SK-N-SH (cell line): ENCODE measurements at regions not wholly inside any gene's neighbourhood (a gene's known extent, or its start where the extent isn't known, plus 50 kb on each side); places are given as distances from the start of the nearest gene placed in this dataset.

Experiments used
- CTCF ChIA-PET: fragments of 300-600, 350-600 bp; formaldehyde crosslinking; extraction: SDS; loops from one replicate; lab custom pipeline; 2021; lab: Yijun Ruan, JAX
- POLR2A ChIA-PET: fragments of 350-600 bp; sonication (Branson Sonifier 250); formaldehyde crosslinking; extraction: SDS; loops from one replicate; lab custom pipeline; 2020; ENCODE audit warnings: antibody characterized with exemption, inconsistent platforms; lab: Yijun Ruan, JAX
- DNase-seq: peaks from one replicate; pipeline ENCODE4 v3.0.0; 2012
- H2AFZ ChIP-seq: fragments of 200-600 bp; sonication (generic); 2 replicates; pipeline ENCODE4 v1.8.1; 2016; ENCODE audit warnings: antibody characterized with exemption, mild to moderate bottlenecking, low read depth
- H3F3A ChIP-seq: fragments of 200-600 bp; sonication (generic); replicated peaks from 2 replicates; pipeline ENCODE3; 2016; ENCODE audit warnings: antibody characterized with exemption, mild to moderate bottlenecking; ENCODE audit not compliant: insufficient read depth
- H3K27ac ChIP-seq, 2 experiments: fragments of 200-500 bp in 1 of 2; fragments of 200-600 bp in 1 of 2; sonication (Bioruptor generic) in 1 of 2; sonication (generic), shearing (Covaris generic) in 1 of 2; 2 replicates each; pipeline versions ENCODE4 v1.5.1 to v1.6.1; 2014 to 2016; ENCODE audit warnings: low read depth in 2 of 2, inconsistent platforms in 1 of 2, low read length in 1 of 2, mild to moderate bottlenecking in 1 of 2, mixed read lengths in 1 of 2
- H3K27me3 ChIP-seq: fragments of 200-600 bp; sonication (generic), shearing (Covaris generic); 2 replicates; pipeline ENCODE4 v1.6.1; 2016; ENCODE audit warnings: mixed run types; ENCODE audit not compliant: insufficient read depth
- H3K36me3 ChIP-seq, 2 experiments: fragments of 200-500 bp in 1 of 2; fragments of 200-600 bp in 1 of 2; sonication (Bioruptor generic) in 1 of 2; sonication (generic) in 1 of 2; replicated peaks in 1 of 2; 2 replicates each; pipeline versions ENCODE3 to v1.5.1; 2014 to 2016; ENCODE audit warnings: low read length in 1 of 2, mild to moderate bottlenecking in 1 of 2; ENCODE audit not compliant: insufficient read depth in 2 of 2, control insufficient read depth in 1 of 2
- H3K4me1 ChIP-seq, 2 experiments: fragments of 200-500 bp in 1 of 2; fragments of 200-600 bp in 1 of 2; sonication (Bioruptor generic) in 1 of 2; sonication (generic), shearing (Covaris generic) in 1 of 2; 2 replicates each; pipeline versions ENCODE4 v1.5.1 to v1.6.1; 2014 to 2016; ENCODE audit warnings: low read depth in 1 of 2, low read length in 1 of 2, mixed run types in 1 of 2; ENCODE audit not compliant: insufficient read depth in 2 of 2, control insufficient read depth in 1 of 2
- H3K4me2 ChIP-seq: fragments of 200-600 bp; sonication (generic), shearing (Covaris generic); 2 replicates; pipeline ENCODE4 v1.6.1; 2017; ENCODE audit warnings: mixed run types
- H3K4me3 ChIP-seq, 2 experiments: fragments of 200-500 bp in 1 of 2; fragments of 200-600 bp in 1 of 2; sonication (Bioruptor generic) in 1 of 2; sonication (generic), shearing (Covaris generic) in 1 of 2; 2 replicates each; pipeline versions ENCODE4 v1.5.1 to v1.8.1; 2014 to 2016; ENCODE audit warnings: low read depth in 2 of 2, inconsistent platforms in 1 of 2, low read length in 1 of 2, mild to moderate bottlenecking in 1 of 2, mixed read lengths in 1 of 2, moderate library complexity in 1 of 2
- H3K79me2 ChIP-seq: fragments of 200-600 bp; sonication (generic); 2 replicates; pipeline ENCODE4 v1.8.1; 2017; ENCODE audit warnings: mild to moderate bottlenecking; ENCODE audit not compliant: insufficient read depth
- H3K9ac ChIP-seq: fragments of 200-600 bp; sonication (generic); 2 replicates; pipeline ENCODE4 v1.6.1; 2017; ENCODE audit warnings: mixed run types
- H3K9me2 ChIP-seq: fragments of 200-600 bp; sonication (generic); 2 replicates; pipeline ENCODE4 v1.6.1; 2017; ENCODE audit warnings: mixed run types
- H3K9me3 ChIP-seq: fragments of 200-600 bp; sonication (generic); 2 replicates; pipeline ENCODE4 v1.6.1; 2017; ENCODE audit warnings: mixed run types, mild to moderate bottlenecking, moderate library complexity
- H4K20me1 ChIP-seq: fragments of 200-600 bp; sonication (generic); 2 replicates; pipeline ENCODE4 v1.6.1; 2017; ENCODE audit warnings: mild to moderate bottlenecking, mixed run types; ENCODE audit not compliant: insufficient read depth
- ELF1 ChIP-seq: IDR thresholded peaks from 2 replicates; pipeline ENCODE4 v1.4.0; 2012
- FOXJ3 ChIP-seq: sonication (generic); formaldehyde crosslinking; IDR thresholded peaks from 2 replicates; pipeline ENCODE4 v1.5.1; 2020; ENCODE audit warnings: mild to moderate bottlenecking, missing genetic modification reagents
- GABPA ChIP-seq: IDR thresholded peaks from 2 replicates; pipeline ENCODE4 v1.4.0; 2012; ENCODE audit warnings: low read depth, mild to moderate bottlenecking
- GATA2 ChIP-seq: sonication (generic); formaldehyde crosslinking; IDR thresholded peaks from 2 replicates; pipeline ENCODE4 v1.5.0; 2020; ENCODE audit warnings: mild to moderate bottlenecking, missing genetic modification reagents
- IRF3 ChIP-seq: fragments of 150-350 bp; IDR thresholded peaks from 2 replicates; pipeline ENCODE4 v1.6.1; 2016; ENCODE audit warnings: mild to moderate bottlenecking, low read depth, low read length
- JUND ChIP-seq: IDR thresholded peaks from 2 replicates; pipeline ENCODE4 v1.4.0; 2012
- MAX ChIP-seq: IDR thresholded peaks from 2 replicates; pipeline ENCODE4 v1.4.0; 2012; ENCODE audit warnings: low read depth
- MEF2A ChIP-seq: IDR thresholded peaks from 2 replicates; pipeline ENCODE4 v1.4.0; 2012; ENCODE audit warnings: low read depth, borderline replicate concordance
- MXI1 ChIP-seq: IDR thresholded peaks from 2 replicates; pipeline ENCODE4 v1.6.1; 2012; ENCODE audit warnings: mild to moderate bottlenecking, low read depth, low read length, improper control_type of control experiment
- NRF1 ChIP-seq: IDR thresholded peaks from 2 replicates; pipeline ENCODE4 v1.6.1; 2012; ENCODE audit warnings: low read depth, mild to moderate bottlenecking, low read length
- PBX3 ChIP-seq: IDR thresholded peaks from 2 replicates; pipeline ENCODE4; 2012
- RCOR1 ChIP-seq: fragments of 150-350 bp; IDR thresholded peaks from 2 replicates; pipeline ENCODE4 v1.6.1; 2017; ENCODE audit warnings: antibody characterized with exemption, low read length
- SMC3 ChIP-seq: IDR thresholded peaks from 2 replicates; pipeline ENCODE4 v1.6.1; 2012; ENCODE audit warnings: low read depth, low read length, improper control_type of control experiment
- TCF12 ChIP-seq: IDR thresholded peaks from 2 replicates; pipeline ENCODE4 v1.4.0; 2012
- TEAD4 ChIP-seq: IDR thresholded peaks from 2 replicates; pipeline ENCODE4 v1.4.0; 2012; ENCODE audit warnings: mild to moderate bottlenecking, borderline replicate concordance; ENCODE audit not compliant: insufficient read depth
- USF1 ChIP-seq: IDR thresholded peaks from 2 replicates; pipeline ENCODE4 v1.4.0; 2012; ENCODE audit warnings: low read depth, borderline replicate concordance
- USF2 ChIP-seq: fragments of 150-350 bp; IDR thresholded peaks from 2 replicates; pipeline ENCODE4 v1.6.1; 2017; ENCODE audit warnings: antibody characterized with exemption, low read length, low read depth, borderline replicate concordance
- YY1 ChIP-seq: IDR thresholded peaks from 2 replicates; pipeline ENCODE4 v1.4.0; 2012; ENCODE audit warnings: low read depth, mild to moderate bottlenecking
- ZBTB33 ChIP-seq: IDR thresholded peaks from 2 replicates; pipeline ENCODE4 v1.4.0; 2012; ENCODE audit warnings: low read depth, borderline replicate concordance
- WGBS: methylation state at CpG from one replicate; pipeline ENCODE4 v1.1.6; 2017; ENCODE audit warnings: low lambda C conversion rate; 5-methylcytosine and 5-hydroxymethylcytosine counted together

GRCh38 chr18:29629493-29630036 is 1413.0 kb downstream of the DSC3 start:
- no peaks in the 10 kb centered on the region for H3K36me3 ChIP-seq
- WGBS, result 77% methylated on average over 5 of the region's 5 CpGs
- no peaks in the 10 kb centered on the region for H3K79me2 ChIP-seq
- no peaks in the 10 kb centered on the region for H3K9me3 ChIP-seq
- H4K20me1 ChIP-seq, result no peaks in the 10 kb centered on the region
- H2AFZ ChIP-seq, result no peak overlapping the region
- H3K27ac ChIP-seq, result no peak overlapping the region
- no peak overlapping the region for H3K9ac ChIP-seq
- H3F3A ChIP-seq, result no peaks in the 10 kb centered on the region
- H3K4me3 ChIP-seq, result no peak overlapping the region
- ChIA-PET CTCF (no interaction called here), POLR2A (no interaction called here)
- peaks cover 0 to 4% of the 10 kb centered on the region in 2 experiments; a peak in 1 of 4 replicates for H3K4me1 ChIP-seq
- H3K27me3 ChIP-seq, result no peaks in the 10 kb centered on the region
- TF ChIP-seq MXI1 (no peak), RCOR1 (no peak), GABPA (no peak), TCF12 (no peak), ZBTB33 (no peak), PBX3 (no peak), ELF1 (no peak), FOXJ3 (CRISPR knock-in tag) (no peak), TEAD4 (no peak), SMC3 (no peak), NRF1 (no peak), IRF3 (no peak), USF1 (no peak), YY1 (no peak), JUND (no peak), GATA2 (CRISPR knock-in tag) (no peak), MAX (no peak), MEF2A (no peak), USF2 (no peak)
- no peak for DNase-seq
- no peak overlapping the region for H3K4me2 ChIP-seq
- no peaks in the 10 kb centered on the region for H3K9me2 ChIP-seq
